RKO (cell line): ENCODE measurements at regions not wholly inside any gene's neighbourhood (a gene's known extent, or its start where the extent isn't known, plus 50 kb on each side); places are given as distances from the start of the nearest gene placed in this dataset.
A peak's percentile ranks its signal among the peaks of the same experiment; 100 is the strongest.
"Not testable (repeated sequence)": the region's sequence is repeated elsewhere in the genome, so short reads cannot be mapped to it uniquely, and the experiment has no call there.

Experiments used
- DNase-seq: peaks from one replicate; pipeline ENCODE4 v3.0.0-alpha.2; 2016; ENCODE audit warnings: low spot score

GRCh38 chr9:111744363-111744762, 50.4 kb downstream of the SHOC1 start:
- DNase-seq, result no peak

GRCh38 chr9:111743275-111743674, 51.5 kb downstream of the SHOC1 start:
- DNase-seq, result peak; percentile 100

GRCh38 chr9:111740739-111741138, 54.0 kb downstream of the SHOC1 start:
- DNase-seq, result no peak

- no peak for DNase-seq
Measured at GRCh38 chr9:111736714-111737113, 58.0 kb downstream of the SHOC1 start.

- not testable (repeated sequence) for DNase-seq
Measured at GRCh38 chr9:111735344-111735743, 59.4 kb downstream of the SHOC1 start.

GRCh38 chr9:111731928-111732327, 62.8 kb downstream of the SHOC1 start:
- DNase-seq, result no peak

- DNase-seq, result no peak
Measured at GRCh38 chr9:111730937-111731567, 63.7 kb downstream of the SHOC1 start.

- DNase-seq, result peak; percentile 64
Measured at GRCh38 chr9:111728617-111729366, 65.9 kb downstream of the SHOC1 start.

- no peak for DNase-seq
Measured at GRCh38 chr9:111728143-111728542, 66.6 kb downstream of the SHOC1 start.

- no peak for DNase-seq
Measured at GRCh38 chr9:111726949-111727348, 65.5 kb downstream of the GNG10 start.

GRCh38 chr9:111720174-111720573, 58.8 kb downstream of the GNG10 start:
- DNase-seq, result no peak
